HG02763 (cell line): ENCODE measurements at regions not wholly inside any gene's neighbourhood (a gene's known extent, or its start where the extent isn't known, plus 50 kb on each side); places are given as distances from the start of the nearest gene placed in this dataset.
"Not testable (repeated sequence)": the region's sequence is repeated elsewhere in the genome, so short reads cannot be mapped to it uniquely, and the experiment has no call there.

Experiments used
- ATAC-seq: cut with Tn5 transposase; IDR thresholded peaks from one replicate; pipeline ENCODE4 v1.9.1; 2021; ENCODE audit warnings: mild to moderate bottlenecking, moderate library complexity; ENCODE audit not compliant: unreplicated experiment

- ATAC-seq, result no peak
Measured at GRCh38 chr15:94838281-94838680, 606.9 kb downstream of the MCTP2 start.

GRCh38 chr15:94840794-94841783 is 609.7 kb downstream of the MCTP2 start:
- no peak for ATAC-seq

DNA sequence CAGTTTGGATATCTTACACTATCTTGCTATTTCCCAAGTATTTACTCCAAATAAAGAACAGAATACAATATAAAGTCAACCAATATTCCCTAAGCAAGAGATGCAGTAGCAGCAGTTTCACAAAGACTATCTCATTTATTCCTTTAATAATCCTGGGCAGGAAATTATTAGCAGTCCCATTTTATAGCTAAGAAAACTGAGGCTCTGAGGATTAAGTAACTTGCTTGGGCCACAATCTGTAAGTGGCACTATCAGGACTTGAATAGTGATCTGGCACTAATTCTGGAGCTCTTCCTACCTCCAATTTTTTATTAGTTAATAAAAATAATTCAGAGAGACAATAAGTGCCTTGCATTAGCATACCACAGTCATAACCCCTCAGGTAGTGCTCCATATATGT is 611.7 kb downstream of the MCTP2 start:
- ATAC-seq, result no peak

GRCh38 chr15:94844198-94844537 is 612.8 kb downstream of the MCTP2 start:
- no peak for ATAC-seq

- no peak for ATAC-seq
Measured at GRCh38 chr15:94844538-94845389, 613.4 kb downstream of the MCTP2 start.

DNA sequence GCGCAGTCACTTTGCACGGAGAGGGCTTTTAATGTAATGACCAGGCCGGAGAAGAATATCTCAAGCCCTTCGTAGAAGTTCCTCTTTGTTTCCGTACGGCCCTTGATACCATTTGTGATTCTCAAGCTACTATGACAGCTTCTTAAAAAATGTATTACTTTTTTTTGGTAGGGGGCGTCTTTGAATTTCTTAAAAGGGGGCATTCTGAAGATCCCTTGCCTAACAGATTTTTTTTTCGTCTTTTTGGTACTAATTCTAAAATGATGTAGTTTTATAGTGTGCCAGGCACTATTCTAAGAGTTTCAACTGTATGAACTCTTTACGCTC is 614.0 kb downstream of the MCTP2 start:
- no peak for ATAC-seq

GRCh38 chr15:94847325-94847724 is 616.0 kb downstream of the MCTP2 start:
- no peak for ATAC-seq

DNA sequence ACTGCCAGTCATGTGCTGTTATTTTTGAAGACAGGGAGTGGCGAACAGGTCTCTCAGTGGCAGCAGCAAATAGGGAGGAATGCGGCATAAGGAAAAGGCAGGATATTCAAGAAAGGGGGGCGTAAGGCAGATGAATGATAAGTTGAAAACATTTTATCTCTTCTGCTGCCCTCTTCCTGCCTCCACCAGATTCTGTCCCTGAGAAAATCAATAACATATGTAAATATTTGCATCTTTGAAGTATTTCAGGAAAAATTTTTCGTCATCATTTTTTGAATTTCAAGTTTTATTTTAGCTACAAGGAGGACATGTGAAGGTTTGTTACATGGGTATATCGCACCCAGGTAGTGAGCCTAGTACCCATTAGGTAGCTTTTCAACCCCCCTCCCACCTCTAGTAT is 616.7 kb downstream of the MCTP2 start:
- ATAC-seq, result no peak

DNA sequence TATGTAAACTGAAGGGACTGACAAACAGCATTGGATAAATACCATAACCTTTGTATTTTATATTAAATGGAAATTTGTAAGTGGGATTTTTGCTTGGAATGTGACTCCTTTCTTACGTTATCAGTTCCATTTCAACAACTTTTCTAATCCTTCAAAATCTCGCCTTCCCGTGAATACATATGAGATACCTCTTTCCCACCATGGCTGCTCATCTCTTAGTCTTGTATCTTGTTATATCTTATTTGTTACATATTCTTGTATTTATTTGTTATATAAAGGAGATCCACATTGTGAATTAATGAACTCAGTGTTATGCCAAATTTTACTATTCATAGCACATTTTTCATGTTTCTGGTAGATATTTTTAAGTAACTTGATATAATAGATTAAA is 623.7 kb downstream of the MCTP2 start:
- no peak for ATAC-seq

DNA sequence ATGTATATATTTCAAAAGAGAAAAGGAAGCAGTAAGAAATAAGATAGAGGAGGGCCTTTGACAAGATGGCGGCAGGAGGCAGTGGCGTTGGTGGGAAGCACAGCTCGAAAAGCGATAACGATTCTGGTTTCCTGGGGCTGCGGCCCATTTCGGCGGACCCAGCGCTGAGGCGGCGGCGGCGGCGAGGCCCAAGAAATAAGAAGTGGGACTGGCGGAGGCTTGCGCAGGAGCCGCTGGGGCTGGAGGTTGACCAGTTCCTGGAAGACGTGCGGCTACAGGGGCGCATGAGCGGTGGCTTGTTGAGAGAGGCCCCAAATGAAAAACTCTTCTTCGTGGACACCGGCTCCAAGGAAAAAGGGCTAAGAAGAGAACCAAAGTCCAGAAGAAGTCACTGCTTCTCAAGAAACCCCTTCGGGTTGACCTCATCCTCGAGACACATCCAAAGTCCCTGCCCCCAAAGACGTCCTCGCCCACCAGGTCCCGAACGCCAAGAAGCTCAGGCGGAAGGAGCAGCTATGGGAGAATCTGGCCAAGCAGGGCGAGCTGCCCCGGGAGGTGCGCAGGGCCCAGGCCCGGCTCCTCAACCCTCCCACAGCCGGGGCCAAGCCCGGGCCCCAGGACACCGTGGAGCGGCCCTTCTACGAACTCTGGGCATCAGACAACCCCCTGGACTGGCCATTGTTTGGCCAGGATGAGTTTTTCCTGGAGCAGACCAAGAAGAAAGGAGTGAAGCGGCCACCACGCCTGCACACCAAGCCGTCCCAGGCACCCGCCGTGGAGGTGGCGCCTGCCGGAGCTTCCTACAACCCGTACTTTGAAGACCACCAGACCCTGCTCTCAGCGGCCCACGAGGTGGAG is 624.3 kb downstream of the MCTP2 start:
- no peak for ATAC-seq

DNA sequence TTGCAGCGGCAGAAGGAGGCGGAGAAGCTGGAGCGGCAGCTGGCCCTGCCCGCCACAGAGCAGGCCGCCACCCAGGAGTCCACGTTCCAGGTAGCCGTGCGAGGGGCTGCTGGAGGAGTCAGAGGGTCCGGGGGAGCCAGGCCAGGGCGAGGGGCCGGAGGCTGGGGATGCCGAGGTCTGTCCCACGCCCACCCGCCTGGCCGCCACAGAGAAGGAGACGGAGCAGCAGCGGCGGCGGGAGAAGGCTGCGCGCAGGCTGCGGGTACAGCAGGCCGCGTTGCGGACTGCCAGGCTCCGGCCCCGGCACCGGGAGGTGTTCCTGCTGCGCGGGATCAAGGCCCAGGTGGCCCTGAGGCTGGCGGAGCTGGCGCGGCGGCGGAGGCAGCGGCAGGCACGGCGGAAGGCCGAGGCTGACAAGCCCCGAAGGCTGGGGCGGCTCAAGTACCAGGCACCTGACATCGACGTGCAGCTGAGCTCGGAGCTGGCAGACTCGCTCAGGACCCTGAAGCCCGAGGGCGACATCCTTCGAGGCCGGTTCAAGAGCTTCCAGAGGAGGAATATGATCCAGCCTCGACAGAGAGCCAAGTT is 625.0 kb downstream of the MCTP2 start:
- ATAC-seq, result no peak

DNA sequence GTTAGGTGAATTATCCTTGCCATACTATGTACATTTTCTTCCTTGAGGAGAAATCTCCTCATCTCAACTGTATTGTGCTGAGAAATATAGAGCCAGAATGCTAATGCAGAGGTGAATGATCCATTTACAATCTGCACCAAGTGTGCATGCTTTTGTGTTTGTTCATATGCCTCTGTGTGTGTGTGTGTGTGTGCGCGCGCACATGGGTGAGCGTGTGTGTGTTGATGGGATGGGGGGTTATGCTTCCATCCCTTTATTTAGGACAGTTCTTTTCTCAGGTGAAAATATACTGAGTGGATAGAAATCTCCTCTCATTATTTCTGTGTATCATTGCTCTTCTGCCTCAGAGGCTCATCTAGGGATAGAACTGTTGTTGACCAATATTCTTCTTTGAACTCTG is 626.1 kb downstream of the MCTP2 start:
- no peak for ATAC-seq

GRCh38 chr15:94858011-94858410 is 626.6 kb downstream of the MCTP2 start:
- ATAC-seq, result no peak

- no peak for ATAC-seq
Measured at GRCh38 chr15:94858449-94858848, 627.1 kb downstream of the MCTP2 start.

- ATAC-seq, result no peak
Measured at GRCh38 chr15:94858920-94859319, 627.6 kb downstream of the MCTP2 start.

DNA sequence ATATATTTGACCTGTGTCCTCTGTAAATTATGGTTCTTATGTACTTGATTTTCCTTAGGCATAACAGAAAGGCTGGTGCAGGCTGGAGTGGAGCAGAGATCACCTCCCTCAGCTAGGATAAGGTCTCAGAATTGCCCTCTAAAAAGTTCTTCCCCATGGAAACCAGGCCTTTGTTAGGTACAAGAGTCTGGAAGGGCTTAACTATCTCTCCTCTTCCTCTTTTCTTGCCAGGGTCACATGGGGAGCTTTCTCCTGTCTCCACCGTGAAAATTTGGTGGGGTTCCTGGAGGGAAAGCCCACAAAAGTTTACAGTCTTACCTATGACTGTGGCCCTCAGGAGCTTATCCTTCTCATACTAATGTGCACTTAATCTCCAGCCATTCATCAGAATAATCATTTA is 633.2 kb downstream of the MCTP2 start:
- no peak for ATAC-seq

- not testable (repeated sequence) for ATAC-seq
Measured at GRCh38 chr15:94868265-94868664, 636.9 kb downstream of the MCTP2 start.

GRCh38 chr15:94875550-94875949 is 644.2 kb downstream of the MCTP2 start:
- ATAC-seq, result no peak

DNA sequence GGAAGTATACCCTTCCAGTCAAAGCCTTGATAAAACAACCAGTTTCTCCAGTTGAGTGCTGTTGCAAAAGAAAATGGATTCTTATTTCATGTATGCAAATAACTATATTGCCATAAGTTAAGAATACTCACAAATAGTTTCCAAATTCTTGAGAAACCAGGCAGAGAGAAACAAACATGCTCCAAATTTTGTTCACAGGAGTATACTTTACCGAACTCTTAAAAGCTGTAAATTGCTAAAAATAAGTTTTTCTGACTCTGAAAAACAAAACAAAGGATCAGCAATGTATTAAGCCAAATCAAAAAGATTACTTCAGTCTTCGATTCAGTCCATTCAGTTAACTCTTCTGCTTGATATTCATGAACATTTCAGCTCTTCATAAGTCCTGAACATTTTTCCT is 646.5 kb downstream of the MCTP2 start:
- no peak for ATAC-seq

- ATAC-seq, result no peak
Measured at GRCh38 chr15:94882071-94882712, 650.8 kb downstream of the MCTP2 start.
